ENCODE measurements at regions not wholly inside any gene's neighbourhood (a gene's known extent, or its start where the extent isn't known, plus 50 kb on each side); places are given as distances from the start of the nearest gene placed in this dataset.

- FAIRE-seq = no peak
- DNase-seq (ENCODE audit: insufficient read length) = no peak
- TF ChIP-seq POLR2AphosphoS5 (IDR thresholded peaks at IDR 0.05; ENCODE audit: low read depth, low read length) (no peak), POLR2A (IDR thresholded peaks at IDR 0.05; ENCODE audit: low read depth, low read length) (no peak), TAF1 (IDR thresholded peaks at IDR 0.05; ENCODE audit: borderline replicate concordance, low read depth, low read length) (no peak)
Measured at GRCh38 chr19:32246006-32246405, 99.4 kb upstream of the ZNF507 start.

- TF ChIP-seq POLR2A (IDR thresholded peaks at IDR 0.05; ENCODE audit: low read depth, low read length) (no peak), TAF1 (IDR thresholded peaks at IDR 0.05; ENCODE audit: borderline replicate concordance, low read depth, low read length) (no peak), POLR2AphosphoS5 (IDR thresholded peaks at IDR 0.05; ENCODE audit: low read depth, low read length) (no peak)
- FAIRE-seq = no peak
- no peak for DNase-seq (ENCODE audit: insufficient read length)
Measured at GRCh38 chr19:32251634-32252332, 93.6 kb upstream of the ZNF507 start.

DNA sequence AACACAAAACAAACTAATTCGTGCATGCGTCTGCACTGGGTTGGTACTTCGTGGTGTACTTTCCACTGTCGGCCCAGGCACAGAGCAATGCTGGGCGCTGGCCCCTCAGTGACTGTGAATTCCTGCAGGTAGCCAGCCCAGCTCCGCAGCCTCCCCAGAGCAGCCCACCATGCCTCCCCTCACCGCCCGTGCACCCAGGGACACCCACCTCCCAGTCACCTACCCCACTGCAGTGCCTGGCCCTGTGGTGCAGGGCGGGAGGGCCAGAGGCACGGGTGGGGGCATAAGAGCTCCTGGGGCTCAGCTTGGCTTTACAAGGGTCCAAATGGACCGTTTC lies 93.1 kb upstream of the ZNF507 start:
- TF ChIP-seq TAF1 (IDR thresholded peaks at IDR 0.05; ENCODE audit: borderline replicate concordance, low read depth, low read length) (no peak), POLR2AphosphoS5 (IDR thresholded peaks at IDR 0.05; ENCODE audit: low read depth, low read length) (no peak), POLR2A (IDR thresholded peaks at IDR 0.05; ENCODE audit: low read depth, low read length) (no peak)
- DNase-seq (ENCODE audit: insufficient read length) = no peak
- no peak for FAIRE-seq

GRCh38 chr19:32253683-32254508 lies 91.5 kb upstream of the ZNF507 start:
- FAIRE-seq (no peak), DNase-seq (ENCODE audit: insufficient read length) (no peak)
- TF ChIP-seq POLR2A (IDR thresholded peaks at IDR 0.05; ENCODE audit: low read depth, low read length) = no peak
- TF ChIP-seq POLR2AphosphoS5 (IDR thresholded peaks at IDR 0.05; ENCODE audit: low read depth, low read length) = no peak
- TF ChIP-seq TAF1 (IDR thresholded peaks at IDR 0.05; ENCODE audit: borderline replicate concordance, low read depth, low read length) = no peak

- TF ChIP-seq POLR2AphosphoS5 (IDR thresholded peaks at IDR 0.05; ENCODE audit: low read depth, low read length) = no peak
- no peak for TF ChIP-seq POLR2A (IDR thresholded peaks at IDR 0.05; ENCODE audit: low read depth, low read length)
- no peak for TF ChIP-seq TAF1 (IDR thresholded peaks at IDR 0.05; ENCODE audit: borderline replicate concordance, low read depth, low read length)
- FAIRE-seq (no peak), DNase-seq (ENCODE audit: insufficient read length) (no peak)
Measured at GRCh38 chr19:32254509-32254890, 90.9 kb upstream of the ZNF507 start.

DNA sequence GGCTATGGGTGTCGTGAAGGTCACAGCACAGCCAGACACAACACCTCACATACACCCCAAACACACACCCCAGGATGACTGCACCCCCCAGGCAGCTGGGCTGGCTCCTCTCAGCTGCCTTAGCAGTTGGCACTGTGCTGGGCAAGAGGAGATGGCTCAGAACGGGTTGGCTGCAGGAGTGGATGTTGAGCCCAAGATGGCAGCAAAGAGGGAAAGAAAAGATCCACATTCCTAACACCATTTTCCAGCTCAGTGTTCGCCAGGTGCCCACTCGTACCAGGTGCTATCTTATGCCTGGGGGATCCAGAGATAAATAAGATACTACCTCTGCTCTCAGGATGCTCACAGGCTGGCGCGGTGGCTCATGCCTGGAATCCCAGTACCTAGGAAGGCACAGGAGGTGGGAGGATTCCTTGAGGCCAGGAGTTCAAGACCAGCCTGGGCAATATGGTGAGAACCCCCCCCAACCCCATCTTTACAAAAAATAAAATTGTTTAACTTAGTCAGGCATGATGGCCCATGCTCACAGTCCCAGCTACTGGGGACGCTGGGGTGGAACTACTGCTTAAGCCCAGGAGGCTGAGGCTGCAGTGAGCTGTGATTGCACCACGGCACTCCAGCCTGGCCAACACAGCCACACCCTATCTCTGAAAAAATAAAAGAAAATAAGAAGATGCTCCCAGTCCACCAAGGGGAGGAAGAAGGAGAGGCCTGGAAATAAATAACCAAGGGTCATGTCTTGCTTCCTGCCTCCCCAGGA lies 89.7 kb upstream of the ZNF507 start:
- TF ChIP-seq POLR2AphosphoS5 (IDR thresholded peaks at IDR 0.05; ENCODE audit: low read depth, low read length) (no peak), TAF1 (IDR thresholded peaks at IDR 0.05; ENCODE audit: borderline replicate concordance, low read depth, low read length) (no peak), POLR2A (IDR thresholded peaks at IDR 0.05; ENCODE audit: low read depth, low read length) (no peak)
- FAIRE-seq = no peak
- DNase-seq (ENCODE audit: insufficient read length) = no peak

DNA sequence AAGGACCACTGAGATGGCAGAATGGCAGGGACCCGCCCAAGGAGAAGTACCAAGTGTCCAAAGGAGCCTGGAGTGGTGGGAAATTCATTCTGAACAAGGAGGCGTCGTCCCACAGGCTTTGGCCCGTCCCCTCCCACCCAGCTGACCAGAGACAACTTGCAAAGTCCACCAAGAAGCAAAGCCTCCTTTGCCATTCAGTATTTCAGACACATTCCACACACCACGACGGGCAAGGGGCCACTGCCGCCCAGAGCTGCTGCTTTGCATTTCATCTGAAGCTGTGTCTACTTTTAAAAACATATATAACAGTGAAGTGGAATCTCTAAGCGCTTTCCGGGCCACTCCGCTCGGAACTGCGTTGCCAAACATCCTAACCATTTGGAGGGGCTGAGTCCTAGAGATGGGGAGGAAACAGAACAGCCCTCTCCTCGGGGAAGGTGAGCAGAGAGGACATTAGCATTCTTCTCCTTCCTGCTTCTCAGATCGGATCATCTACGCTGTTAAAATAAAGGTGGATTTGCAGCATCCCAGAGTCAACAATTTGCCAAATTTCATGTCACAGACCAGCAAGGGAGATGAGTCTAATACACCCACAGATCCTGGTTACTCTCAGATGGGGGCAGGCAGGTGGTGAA lies 89.0 kb upstream of the ZNF507 start:
- DNase-seq (ENCODE audit: insufficient read length) (no peak), FAIRE-seq (no peak)
- no peak for TF ChIP-seq POLR2A (IDR thresholded peaks at IDR 0.05; ENCODE audit: low read depth, low read length)
- no peak for TF ChIP-seq POLR2AphosphoS5 (IDR thresholded peaks at IDR 0.05; ENCODE audit: low read depth, low read length)
- no peak for TF ChIP-seq TAF1 (IDR thresholded peaks at IDR 0.05; ENCODE audit: borderline replicate concordance, low read depth, low read length)

DNA sequence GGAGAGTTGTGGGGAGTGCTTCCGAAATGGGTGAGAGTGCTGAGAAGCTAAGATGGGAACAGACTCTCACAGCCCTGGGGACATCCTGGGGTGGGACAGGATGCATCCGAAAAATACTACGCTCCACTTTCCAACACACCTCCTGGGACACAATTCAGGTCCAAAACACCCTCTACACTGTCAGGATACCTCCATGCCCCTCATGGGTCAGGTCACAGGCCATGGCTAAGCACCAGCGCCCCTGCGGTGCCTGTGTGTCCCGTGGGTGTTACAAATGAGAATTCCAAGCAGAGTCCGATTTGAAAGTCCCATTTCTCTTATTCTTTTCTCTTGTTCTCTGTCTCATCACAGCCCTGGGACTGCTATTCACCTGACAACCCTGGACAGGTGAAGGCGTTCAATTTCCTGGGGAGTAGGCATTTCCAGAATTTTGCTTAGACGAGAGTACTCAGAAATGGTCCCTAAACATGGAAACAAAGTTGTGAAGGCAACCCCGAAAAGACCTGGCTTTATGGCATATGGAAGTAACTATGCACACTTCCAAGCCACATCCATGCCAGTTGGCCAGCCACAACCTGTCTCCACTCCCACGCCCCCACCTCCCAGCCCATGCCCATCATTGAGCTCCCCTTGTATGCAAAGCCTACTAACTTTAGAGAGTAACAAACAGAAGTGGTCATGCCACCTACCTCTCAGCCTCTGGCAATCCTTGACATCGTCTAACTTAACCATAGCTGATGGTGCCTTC lies 87.9 kb upstream of the ZNF507 start:
- DNase-seq (ENCODE audit: insufficient read length) (no peak), FAIRE-seq (no peak)
- TF ChIP-seq TAF1 (IDR thresholded peaks at IDR 0.05; ENCODE audit: borderline replicate concordance, low read depth, low read length) (no peak), POLR2A (IDR thresholded peaks at IDR 0.05; ENCODE audit: low read depth, low read length) (no peak), POLR2AphosphoS5 (IDR thresholded peaks at IDR 0.05; ENCODE audit: low read depth, low read length) (no peak)

- no peak for FAIRE-seq
Measured at GRCh38 chr19:32258167-32258566, 87.2 kb upstream of the ZNF507 start.

GRCh38 chr19:32264568-32264967 lies 80.8 kb upstream of the ZNF507 start:
- FAIRE-seq (no peak), DNase-seq (ENCODE audit: insufficient read length) (no peak)
- no peak for TF ChIP-seq POLR2AphosphoS5 (IDR thresholded peaks at IDR 0.05; ENCODE audit: low read depth, low read length)
- no peak for TF ChIP-seq TAF1 (IDR thresholded peaks at IDR 0.05; ENCODE audit: borderline replicate concordance, low read depth, low read length)
- no peak for TF ChIP-seq POLR2A (IDR thresholded peaks at IDR 0.05; ENCODE audit: low read depth, low read length)

More at GRCh38 chr19:32258167-32258566, 87.2 kb upstream of the ZNF507 start:
- no peak for TF ChIP-seq POLR2A (IDR thresholded peaks at IDR 0.05; ENCODE audit: low read depth, low read length)
- no peak for TF ChIP-seq TAF1 (IDR thresholded peaks at IDR 0.05; ENCODE audit: borderline replicate concordance, low read depth, low read length)
- no peak for TF ChIP-seq POLR2AphosphoS5 (IDR thresholded peaks at IDR 0.05; ENCODE audit: low read depth, low read length)
- no peak for DNase-seq (ENCODE audit: insufficient read length)

Data from GM12892 (cell line).